Kidney (tissue), 13 donors: ENCODE measurements at regions not wholly inside any gene's neighbourhood (a gene's known extent, or its start where the extent isn't known, plus 50 kb on each side); places are given as distances from the start of the nearest gene placed in this dataset.

Experiments
- DNase-seq, 5 donors: peaks; one replicate each; pipeline ENCODE4 v3.0.0-alpha.2; 2013 to 2020
- FAIRE-seq: peaks from 2 replicates; lab custom pipeline; 2012; peaks lifted over from hg19 to GRCh38; lab: Jason Lieb, UNC
- H3K27ac ChIP-seq, 2 donors: one replicate each; pipeline ENCODE4 v1.7.0; 2013; ENCODE audit warnings: low read depth in 2 of 2, low read length in 2 of 2, inconsistent platforms in 1 of 2
- H3K27me3 ChIP-seq: one replicate; pipeline ENCODE4 v1.7.1; 2013; ENCODE audit warnings: low read length, inconsistent platforms; ENCODE audit not compliant: control insufficient read depth, insufficient read depth
- H3K36me3 ChIP-seq, 3 donors: one replicate each; pipeline versions ENCODE4 v1.7.0 to v1.7.1; 2013; ENCODE audit warnings: low read length in 3 of 3, control low read depth in 1 of 3, inconsistent platforms in 1 of 3; ENCODE audit not compliant: insufficient read depth in 3 of 3, control insufficient read depth in 2 of 3
- H3K4me1 ChIP-seq, 3 donors: one replicate each; pipeline versions ENCODE4 v1.7.0 to v1.7.1; 2013; ENCODE audit warnings: low read length in 3 of 3, inconsistent platforms in 1 of 3, low read depth in 1 of 3; ENCODE audit not compliant: control insufficient read depth in 2 of 3, insufficient read depth in 2 of 3
- H3K4me3 ChIP-seq, 3 donors: one replicate each; pipeline versions ENCODE4 v1.7.0 to v1.8.1; 2013; ENCODE audit warnings: low read length in 3 of 3, control low read depth in 1 of 3, inconsistent platforms in 1 of 3
- H3K9ac ChIP-seq, 3 donors: one replicate each; pipeline versions ENCODE4 v1.7.0 to v1.7.1; 2013; ENCODE audit warnings: low read length in 3 of 3, control low read depth in 1 of 3, inconsistent platforms in 1 of 3
- H3K9me3 ChIP-seq, 3 donors: one replicate each; pipeline versions ENCODE4 v1.7.0 to v1.7.1; 2013; ENCODE audit warnings: low read length in 3 of 3, control low read depth in 1 of 3, inconsistent platforms in 1 of 3; ENCODE audit not compliant: control insufficient read depth in 2 of 3, insufficient read depth in 1 of 3
- CTCF ChIP-seq: IDR thresholded peaks from 3 replicates; pipeline ENCODE4 v1.5.1; 2012; ENCODE audit warnings: mild to moderate bottlenecking, moderate library complexity, borderline replicate concordance; ENCODE audit not compliant: insufficient read depth; ENCODE audit errors: extremely low read depth
- intact Hi-C: fragments of 100-400 bp; cut with DNase I; formaldehyde crosslinking; loops from one replicate; pipeline ENCODE4 v1.11.1; 2022
- donor health status: control.
- donor health status: control.
- donor health status: control.
- donor health status: control.
- donor health status: control.
- donor health status: DM: yes; HTN: yes; CAD: no.
- donor health status: Normal renal cell carcinoma (clear cell type).

GRCh38 chr10:4587466-4587865, 238.5 kb upstream of the AKR1E2 start:
- TF ChIP-seq CTCF, result no peak
- intact Hi-C loops, result no loop called here
- no peak overlapping the region for H3K4me3 ChIP-seq
- DNase-seq, result no peak
- no peak for FAIRE-seq
- peak overlapping the region; percentile 51 to 68 for H3K27ac ChIP-seq
- no peaks in the 10 kb centered on the region for H3K9me3 ChIP-seq
- H3K36me3 ChIP-seq, result no peaks in the 10 kb centered on the region
- peaks cover 2 to 10% (median 6%) of the 10 kb centered on the region in 3 donors for H3K4me1 ChIP-seq
- H3K27me3 ChIP-seq, result no peaks in the 10 kb centered on the region
- H3K9ac ChIP-seq, result no peak overlapping the region

- Histone ChIP-seq H3K9ac (no peak overlapping the region), H3K4me3 (no peak overlapping the region), H3K27me3 (no peaks in the 10 kb centered on the region), H3K27ac (peak overlapping the region; percentile 51 to 68), H3K4me1 (peaks cover 2 to 10% (median 6%) of the 10 kb centered on the region in 3 donors), H3K9me3 (no peaks in the 10 kb centered on the region), H3K36me3 (no peaks in the 10 kb centered on the region)
- intact Hi-C loops, result no loop called here
- peak in 3 of 5 donors; percentile 48 to 91 (median 86) for DNase-seq
- no peak for TF ChIP-seq CTCF
- peak; percentile 96 for FAIRE-seq
Measured at GRCh38 chr10:4586776-4587175, 239.2 kb upstream of the AKR1E2 start.

- Histone ChIP-seq H3K9me3 (no peaks in the 10 kb centered on the region), H3K4me1 (no peaks in the 10 kb centered on the region), H3K36me3 (no peaks in the 10 kb centered on the region), H3K27ac (no peak overlapping the region), H3K9ac (no peak overlapping the region), H3K4me3 (no peak overlapping the region), H3K27me3 (no peaks in the 10 kb centered on the region)
- no peak for FAIRE-seq
- DNase-seq, result no peak
- intact Hi-C loops, result no loop called here
- TF ChIP-seq CTCF, result no peak
Measured at GRCh38 chr10:4581929-4582328, 244.1 kb upstream of the AKR1E2 start.

- no peak overlapping the region for H3K9ac ChIP-seq
- intact Hi-C loops, result no loop called here
Measured at GRCh38 chr10:4579844-4580243, 246.2 kb upstream of the AKR1E2 start.

More at GRCh38 chr10:4579844-4580243, 246.2 kb upstream of the AKR1E2 start:
- no peaks in the 10 kb centered on the region for H3K9me3 ChIP-seq
- no peak for DNase-seq
- no peaks in the 10 kb centered on the region for H3K27me3 ChIP-seq
- no peaks in the 10 kb centered on the region for H3K36me3 ChIP-seq
- H3K27ac ChIP-seq, result no peak overlapping the region
- FAIRE-seq, result no peak
- no peak for TF ChIP-seq CTCF
- no peaks in the 10 kb centered on the region for H3K4me1 ChIP-seq
- H3K4me3 ChIP-seq, result no peak overlapping the region
